GM21447 (cell line): ENCODE measurements at regions not wholly inside any gene's neighbourhood (a gene's known extent, or its start where the extent isn't known, plus 50 kb on each side); places are given as distances from the start of the nearest gene placed in this dataset.
"Not testable (repeated sequence)": the region's sequence is repeated elsewhere in the genome, so short reads cannot be mapped to it uniquely, and the experiment has no call there.

Experiments
- ATAC-seq: cut with Tn5 transposase; IDR thresholded peaks from one replicate; pipeline ENCODE4 v1.9.1; 2021; ENCODE audit not compliant: unreplicated experiment

- ATAC-seq, result no peak
Observed at GRCh38 chr6:84635081-84635761, 129.2 kb downstream of the TBX18 start.

- ATAC-seq, result no peak
Observed at GRCh38 chr6:84633771-84634170, 130.6 kb downstream of the TBX18 start.

GRCh38 chr6:84626527-84626926 lies 137.9 kb downstream of the TBX18 start:
- not testable (repeated sequence) for ATAC-seq

GRCh38 chr6:84625506-84625905 lies 138.9 kb downstream of the TBX18 start:
- no peak for ATAC-seq

- ATAC-seq, result no peak
Observed at GRCh38 chr6:84623956-84624680, 140.3 kb downstream of the TBX18 start.

DNA sequence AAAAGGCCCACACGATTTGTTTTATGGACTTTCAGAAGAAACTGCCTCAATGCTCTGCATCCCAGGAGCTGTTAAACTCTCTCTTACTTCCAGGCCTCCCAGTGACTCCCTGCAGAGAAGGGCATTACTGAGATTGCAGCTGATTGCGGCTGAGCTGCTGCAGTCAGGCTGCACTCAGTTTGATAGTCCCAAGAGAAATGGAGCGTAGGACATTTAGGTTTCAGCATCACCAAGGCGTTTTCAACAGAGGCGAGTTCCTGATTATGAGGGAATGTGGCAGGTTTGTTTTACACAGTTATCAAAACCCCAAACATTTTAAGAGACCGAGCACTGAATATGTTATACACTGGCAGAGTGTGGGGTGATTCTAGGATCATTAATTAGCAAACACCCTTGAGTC lies 145.6 kb downstream of the TBX18 start:
- no peak for ATAC-seq

DNA sequence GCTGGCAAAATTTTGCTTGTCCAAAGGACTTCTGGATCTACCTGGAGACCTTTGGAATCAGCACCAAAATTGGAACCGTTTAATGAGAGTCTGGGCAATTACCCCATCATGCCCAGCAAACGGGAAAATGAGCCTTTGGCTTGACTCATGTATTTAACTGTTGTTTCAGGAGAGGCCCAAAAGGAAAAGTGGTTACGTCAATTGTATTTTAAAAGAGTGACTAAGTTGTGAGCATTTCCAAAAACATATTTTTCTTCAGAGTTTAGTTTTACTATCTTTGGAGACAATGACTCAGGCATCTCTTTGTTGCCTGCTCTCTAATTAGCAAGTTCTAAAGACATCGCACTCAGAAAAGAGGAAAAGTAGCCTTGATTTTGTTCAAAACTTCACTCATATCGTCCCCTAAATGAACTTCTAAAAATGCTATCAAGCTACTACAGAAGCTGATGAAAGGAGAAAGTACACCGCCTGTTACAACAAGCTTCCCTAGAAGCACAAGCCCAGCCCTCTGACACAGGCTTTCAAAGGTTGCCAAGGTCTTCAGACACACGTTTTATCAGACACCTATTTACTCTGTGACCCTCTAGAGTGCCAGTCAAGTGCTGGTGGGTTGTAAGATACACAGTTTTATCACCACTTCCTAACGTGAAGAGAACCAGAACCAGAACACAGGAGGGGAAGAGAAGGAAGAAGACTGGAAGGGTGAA lies 146.2 kb downstream of the TBX18 start:
- no peak for ATAC-seq

DNA sequence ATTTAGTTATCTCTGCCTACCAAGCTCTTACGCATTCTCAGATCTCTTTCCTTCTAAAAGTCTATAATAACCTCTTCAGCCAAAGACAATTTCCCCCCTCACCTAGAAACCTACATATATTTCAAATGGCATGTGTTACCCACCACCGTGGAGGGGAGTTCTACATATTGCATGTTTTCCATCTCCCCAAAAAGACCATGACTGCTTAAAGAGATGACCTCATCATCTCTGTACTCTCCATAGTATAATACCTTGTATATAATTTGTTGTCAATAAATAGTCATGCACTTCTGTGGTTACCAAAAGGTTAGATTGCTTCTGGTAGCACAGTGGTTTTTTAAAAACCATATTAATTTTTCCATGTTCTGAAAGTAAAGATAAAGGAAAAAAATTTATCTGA lies 148.4 kb downstream of the TBX18 start:
- no peak for ATAC-seq

DNA sequence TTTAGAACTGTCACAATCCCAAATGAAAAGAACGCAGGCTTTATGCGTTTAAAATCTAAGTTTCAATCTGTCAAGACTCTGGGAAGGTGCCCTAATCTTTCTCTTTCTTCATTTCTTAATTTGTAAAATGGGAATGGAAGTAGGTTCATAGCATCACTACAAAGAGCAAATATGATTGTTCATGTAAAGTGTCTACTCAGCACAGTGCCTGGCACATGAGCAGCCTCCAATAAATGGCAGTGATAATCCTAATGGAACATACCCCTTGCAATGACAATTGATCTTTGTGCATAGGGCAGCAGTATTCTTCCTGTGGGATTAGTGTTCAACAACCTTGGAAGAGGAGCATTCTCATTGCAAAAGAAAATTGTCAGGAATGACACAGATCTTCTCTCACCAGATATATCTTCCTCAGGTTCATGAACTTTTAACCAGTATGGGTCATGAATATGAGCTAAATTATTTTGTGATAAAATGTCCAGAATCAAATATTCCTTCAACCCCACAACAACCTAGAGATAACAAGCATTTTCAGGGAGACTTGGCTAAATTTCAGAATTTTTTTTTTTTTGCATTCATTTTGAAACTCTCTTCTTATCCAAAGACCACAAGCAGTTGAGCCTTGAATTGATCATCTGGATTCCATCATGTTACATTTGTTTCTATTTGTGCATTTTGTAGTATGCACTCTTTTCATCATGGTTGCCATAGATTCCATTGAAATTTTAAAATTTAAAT lies 149.1 kb downstream of the TBX18 start:
- no peak for ATAC-seq

- ATAC-seq, result no peak
Observed at GRCh38 chr6:84606860-84607259, 157.5 kb downstream of the TBX18 start.

GRCh38 chr6:84605298-84605697 lies 159.1 kb downstream of the TBX18 start:
- ATAC-seq, result no peak

DNA sequence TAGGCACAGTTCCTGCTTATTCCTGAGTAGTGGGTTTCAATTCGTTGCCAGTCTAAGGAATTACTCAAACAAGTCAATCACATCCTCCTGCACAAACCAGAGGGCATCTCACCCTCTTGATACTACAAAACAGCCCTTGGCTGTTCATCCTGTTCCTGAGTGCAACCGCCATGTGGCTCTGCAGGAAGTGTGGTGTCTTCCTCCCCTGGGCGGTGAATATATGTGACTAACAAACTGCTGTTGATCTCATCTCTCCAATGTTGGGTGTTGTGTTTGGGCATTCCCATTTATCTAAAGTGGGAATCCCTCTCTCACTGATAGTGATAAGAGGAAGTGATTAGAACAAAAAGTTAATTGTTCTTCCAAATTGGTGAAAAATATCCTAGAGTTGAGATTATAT lies 163.0 kb downstream of the TBX18 start:
- ATAC-seq, result no peak

DNA sequence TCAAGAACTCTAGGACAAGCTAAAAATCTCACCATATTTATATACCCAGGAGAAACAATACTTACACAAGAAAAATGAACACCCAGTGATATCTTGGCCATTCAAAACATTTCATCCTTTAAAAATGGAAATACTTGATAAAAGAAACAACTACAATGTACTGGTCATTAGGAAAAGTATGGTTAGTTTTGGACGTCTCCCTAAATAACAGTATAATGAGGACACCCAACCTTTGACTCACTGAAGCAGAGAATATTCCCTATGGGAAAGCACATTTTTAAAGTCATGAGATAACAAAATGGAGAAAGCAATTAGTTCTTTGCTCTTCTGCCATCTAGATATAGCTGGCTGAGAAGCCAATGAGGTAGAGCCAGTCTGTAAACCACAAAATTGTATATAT lies 164.4 kb downstream of the TBX18 start:
- no peak for ATAC-seq

DNA sequence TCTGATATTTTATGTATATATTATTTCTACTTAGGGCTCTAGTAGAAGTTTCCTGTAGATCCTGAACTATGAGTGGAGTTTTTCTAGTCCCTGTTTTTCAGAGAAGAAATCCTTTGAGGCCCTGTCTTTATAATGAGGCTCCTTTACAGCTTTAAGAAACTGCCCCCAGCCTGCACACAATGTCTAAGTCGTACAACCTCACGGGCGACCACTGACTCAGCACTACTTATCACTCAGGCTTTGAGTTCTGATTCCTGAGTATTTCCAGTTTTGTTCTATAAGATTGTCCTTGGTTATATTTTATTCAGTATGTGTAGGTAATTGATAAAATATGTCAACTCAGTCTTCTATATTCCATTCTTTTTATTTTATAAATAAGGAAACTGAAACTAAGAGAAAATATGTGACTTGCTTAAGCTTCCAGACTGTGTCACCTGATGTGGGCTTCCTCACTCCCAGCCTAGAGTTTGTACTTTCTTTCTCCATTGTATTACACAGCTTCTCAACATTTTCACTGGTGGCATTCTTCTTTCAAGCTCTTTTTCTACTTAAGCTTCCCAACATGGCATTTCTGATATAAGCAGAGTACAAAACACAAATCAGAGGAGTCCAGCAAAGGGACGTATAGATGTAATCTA lies 167.0 kb downstream of the TBX18 start:
- no peak for ATAC-seq

DNA sequence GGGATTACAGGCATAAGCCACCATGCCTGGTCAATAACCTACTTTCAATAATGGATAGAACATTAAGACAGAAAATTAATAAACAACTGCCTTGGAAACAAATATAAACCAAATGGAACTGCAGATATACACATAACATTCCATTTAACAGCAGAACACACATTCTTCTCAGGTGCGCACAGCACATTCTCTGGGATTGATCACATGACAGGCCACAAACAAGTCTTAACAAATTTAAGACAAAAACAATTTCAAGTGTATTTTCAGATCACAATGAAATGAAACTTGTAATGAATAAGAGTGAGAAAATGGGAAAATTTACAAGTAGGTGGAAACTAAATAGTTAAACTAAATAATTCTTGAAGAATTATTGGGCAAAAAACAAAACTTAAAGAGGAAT lies 167.9 kb downstream of the TBX18 start:
- ATAC-seq, result no peak

- ATAC-seq, result no peak
Observed at GRCh38 chr6:84588697-84589080, 175.7 kb downstream of the TBX18 start.

DNA sequence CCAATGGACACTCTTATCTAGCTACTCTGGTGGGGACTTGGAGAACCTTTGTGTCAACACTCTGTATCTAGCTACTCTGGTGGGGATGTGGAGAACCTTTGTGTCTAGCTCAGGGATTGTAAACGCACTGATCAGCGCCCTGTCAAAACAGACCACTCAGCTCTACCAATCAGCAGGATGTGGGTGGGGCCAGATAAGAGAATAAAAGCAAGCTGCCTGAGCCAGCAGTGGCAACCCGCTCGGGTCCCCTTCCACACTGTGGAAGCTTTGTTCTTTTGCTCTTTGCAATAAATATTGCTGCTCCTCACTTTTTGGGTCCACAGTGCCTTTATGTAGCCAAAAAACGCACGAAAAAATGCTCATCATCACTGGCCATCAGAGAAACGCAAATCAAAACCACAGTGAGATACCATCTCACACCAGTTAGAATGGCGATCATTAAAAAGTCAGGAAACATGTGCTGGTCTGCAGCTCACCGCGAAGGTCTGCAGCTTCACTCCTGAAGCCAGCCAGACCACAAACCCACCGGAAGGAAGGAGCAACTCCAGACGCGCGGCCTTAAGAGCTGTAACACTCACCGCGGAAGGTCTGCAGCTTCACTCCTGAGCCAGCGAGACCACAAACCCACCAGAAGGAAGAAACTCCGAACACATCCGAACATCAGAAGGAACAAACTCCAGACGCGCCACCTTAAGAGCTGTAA lies 176.3 kb downstream of the TBX18 start:
- ATAC-seq, result not testable (repeated sequence)

DNA sequence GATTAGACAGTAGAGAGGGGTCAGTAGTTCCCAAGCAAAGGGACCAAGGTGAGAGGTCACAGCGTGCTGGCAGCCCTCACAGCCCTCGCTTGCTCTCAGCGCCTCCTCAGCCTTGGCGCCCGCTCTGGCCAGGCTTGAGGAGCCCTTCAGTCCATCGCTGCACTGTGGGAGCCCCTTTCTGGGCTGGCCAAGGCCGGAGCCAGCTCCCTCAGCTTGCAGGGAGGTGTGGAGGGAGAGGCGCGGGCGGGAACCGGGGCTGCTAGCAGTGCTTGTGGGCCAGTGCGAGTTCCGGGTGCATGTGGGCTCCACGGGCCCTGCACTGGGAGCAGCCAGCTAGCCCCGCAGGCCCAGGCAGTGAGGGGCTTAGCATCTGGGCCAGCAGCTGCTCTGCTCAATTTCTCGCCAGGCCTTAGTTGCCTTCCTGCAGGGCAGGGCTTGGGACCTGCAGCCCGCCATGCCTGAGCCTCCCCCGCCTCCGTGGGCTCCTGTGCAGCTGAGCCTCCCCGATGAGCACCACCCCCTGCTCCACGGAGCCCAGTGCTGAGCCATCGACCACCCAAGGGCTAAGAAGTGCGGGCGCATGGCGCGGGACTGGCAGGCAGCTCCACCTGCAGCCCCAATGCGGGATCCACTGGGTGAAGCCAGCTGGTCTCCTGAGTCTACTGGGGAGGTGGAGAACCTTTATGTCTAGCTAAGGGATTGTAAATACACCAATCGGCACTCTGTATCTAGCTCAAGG lies 177.0 kb downstream of the TBX18 start:
- not testable (repeated sequence) for ATAC-seq

GRCh38 chr6:84583784-84584183 lies 180.6 kb downstream of the TBX18 start:
- no peak for ATAC-seq

DNA sequence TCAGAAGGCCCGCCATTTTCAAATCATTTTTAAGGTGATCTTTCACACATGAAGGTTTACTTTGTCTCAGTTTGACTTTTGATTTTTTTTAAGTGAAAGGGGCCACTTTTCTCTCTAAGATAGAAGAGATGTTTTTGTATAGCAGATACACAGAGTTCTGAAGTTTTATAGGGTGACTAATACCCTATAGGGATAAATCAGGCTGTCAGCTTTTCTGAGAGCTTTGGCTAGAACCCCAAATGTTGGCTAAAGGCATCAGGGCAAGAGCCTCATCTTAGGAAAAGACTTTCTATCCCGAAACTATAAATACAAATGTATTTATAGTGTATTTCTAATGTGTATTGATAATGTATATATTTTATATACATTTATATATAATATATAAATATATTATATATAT lies 181.4 kb downstream of the TBX18 start:
- ATAC-seq, result no peak
